Bronchial epithelial cell (primary cell): ENCODE measurements at regions not wholly inside any gene's neighbourhood (a gene's known extent, or its start where the extent isn't known, plus 50 kb on each side); places are given as distances from the start of the nearest gene placed in this dataset.

Source experiments
- DNase-seq: peaks from one replicate; pipeline ENCODE4 v3.0.0-alpha.2; 2010; ENCODE audit warnings: low read depth
- FAIRE-seq: peaks from 2 replicates; lab custom pipeline; 2011; peaks lifted over from hg19 to GRCh38; lab: Jason Lieb, UNC
- H3K27me3 ChIP-seq: 2 replicates; pipeline ENCODE4 v1.5.1; 2011; ENCODE audit warnings: low read length; ENCODE audit not compliant: control insufficient read depth, insufficient read depth
- H3K36me3 ChIP-seq: 2 replicates; pipeline ENCODE4 v1.5.1; 2011; ENCODE audit warnings: low read length; ENCODE audit not compliant: control insufficient read depth, insufficient read depth
- H3K4me3 ChIP-seq: 2 replicates; pipeline ENCODE4 v1.5.1; 2011; ENCODE audit warnings: mild to moderate bottlenecking, low read depth, low read length, control low read depth
- CTCF ChIP-seq: IDR thresholded peaks from 2 replicates; pipeline ENCODE4 v1.5.1; 2011; ENCODE audit warnings: mild to moderate bottlenecking, moderate library complexity, low read length, control low read depth, inconsistent platforms; ENCODE audit not compliant: insufficient read depth, severe bottlenecking

DNA sequence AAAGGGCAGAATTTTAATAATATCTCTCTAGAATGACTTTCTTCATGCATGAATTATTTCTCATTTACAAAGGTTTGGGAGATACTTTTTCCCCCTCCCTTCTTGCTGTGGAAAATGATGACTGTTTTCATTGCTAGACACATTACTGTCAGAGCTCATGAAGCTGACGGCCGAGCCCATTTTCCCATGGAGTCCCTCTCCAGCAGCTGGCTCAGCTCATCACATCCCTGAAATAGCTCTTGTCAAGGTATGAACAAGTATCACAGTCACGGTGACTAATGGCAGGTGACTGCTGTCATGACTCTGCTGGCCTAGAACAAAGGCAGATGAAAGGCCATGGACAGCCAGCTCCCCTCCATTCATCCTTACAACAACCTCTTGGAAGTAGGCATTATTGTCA, 208.1 kb downstream of the ABCC12 start:
- H3K4me3 ChIP-seq, result no peak overlapping the region
- no peak for DNase-seq
- H3K27me3 ChIP-seq, result no peaks in the 10 kb centered on the region
- FAIRE-seq, result no peak
- H3K36me3 ChIP-seq, result no peaks in the 10 kb centered on the region
- TF ChIP-seq CTCF, result no peak

- Histone ChIP-seq H3K27me3 (no peaks in the 10 kb centered on the region), H3K36me3 (no peaks in the 10 kb centered on the region), H3K4me3 (no peak overlapping the region)
- TF ChIP-seq CTCF, result no peak
- FAIRE-seq (no peak), DNase-seq (no peak)
Observed at GRCh38 chr16:47946092-47946491, 209.7 kb downstream of the ABCC12 start.

GRCh38 chr16:47944589-47944988, 211.2 kb downstream of the ABCC12 start:
- Histone ChIP-seq H3K27me3 (no peaks in the 10 kb centered on the region), H3K4me3 (no peak overlapping the region), H3K36me3 (no peaks in the 10 kb centered on the region)
- FAIRE-seq (no peak), DNase-seq (no peak)
- no peak for TF ChIP-seq CTCF

DNA sequence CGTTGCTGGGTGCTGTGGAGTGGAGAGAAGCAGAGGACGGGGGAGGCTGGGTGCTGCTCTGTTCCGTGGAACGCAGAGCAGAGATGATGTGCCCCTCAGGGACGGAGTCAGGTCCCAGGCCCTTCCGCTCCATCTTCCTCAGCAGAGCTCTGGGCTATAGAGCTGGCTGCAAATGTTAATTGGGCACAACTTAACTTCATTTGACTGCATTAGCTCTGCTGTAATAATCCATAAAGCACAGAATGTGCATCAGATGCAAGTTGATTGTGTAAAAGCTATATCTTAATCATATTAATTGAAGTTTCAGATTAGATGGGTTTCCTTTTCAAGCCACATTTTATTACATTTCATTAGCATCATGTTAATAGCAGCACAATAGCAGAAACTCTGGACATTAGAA, 212.6 kb downstream of the ABCC12 start:
- H3K4me3 ChIP-seq, result no peak overlapping the region
- H3K36me3 ChIP-seq, result no peaks in the 10 kb centered on the region
- no peak for TF ChIP-seq CTCF
- DNase-seq, result no peak
- no peaks in the 10 kb centered on the region for H3K27me3 ChIP-seq
- FAIRE-seq, result no peak

DNA sequence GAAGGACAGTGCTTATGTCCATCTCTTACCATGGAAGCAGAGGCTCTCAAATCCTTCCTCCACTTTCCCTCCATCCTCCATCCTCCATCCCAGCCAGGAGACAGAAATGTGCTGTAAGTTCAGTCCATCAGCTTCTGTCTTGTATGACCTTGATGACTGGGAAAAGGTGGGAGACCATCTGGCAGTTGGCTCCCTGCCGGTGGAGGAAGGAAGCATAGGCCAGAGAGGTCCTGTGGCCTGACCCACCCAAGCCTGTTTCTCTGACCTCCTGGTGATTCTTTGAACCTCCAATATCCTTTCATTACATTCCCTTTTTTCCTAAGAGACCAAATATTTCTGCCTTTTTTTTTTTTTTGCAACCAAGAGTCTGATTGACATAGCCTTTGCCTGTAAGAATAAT, 215.3 kb downstream of the ABCC12 start:
- H3K27me3 ChIP-seq, result no peaks in the 10 kb centered on the region
- FAIRE-seq (no peak), DNase-seq (no peak)
- no peak for TF ChIP-seq CTCF
- H3K4me3 ChIP-seq, result no peak overlapping the region
- no peaks in the 10 kb centered on the region for H3K36me3 ChIP-seq

DNA sequence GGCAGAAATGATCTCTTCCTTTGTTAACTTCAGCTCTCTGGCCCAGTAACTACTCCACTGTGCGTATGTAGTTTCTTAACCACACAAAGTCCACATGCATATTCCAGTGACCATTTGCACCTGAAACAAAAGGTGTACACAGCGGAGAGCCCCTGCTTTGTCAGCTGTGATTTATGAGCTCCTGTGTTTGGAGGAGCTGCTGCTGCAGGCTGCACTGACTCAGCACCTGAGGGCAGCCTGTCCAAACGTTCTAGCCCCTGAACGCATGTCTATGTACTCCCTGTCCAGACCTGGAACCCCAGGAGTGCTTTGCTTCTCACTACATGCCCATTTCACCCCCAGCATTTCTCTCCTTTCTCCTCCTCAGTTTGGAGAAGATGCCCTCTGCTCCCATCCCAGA, 216.1 kb downstream of the ABCC12 start:
- no peak for TF ChIP-seq CTCF
- peak; percentile 10 for DNase-seq
- Histone ChIP-seq H3K27me3 (no peaks in the 10 kb centered on the region), H3K36me3 (no peaks in the 10 kb centered on the region), H3K4me3 (no peak overlapping the region)
- peak; percentile 64 for FAIRE-seq
